NCI-H1105 treated with DMSO at 0.1 percent for 48 hours (cell line): ENCODE measurements at regions not wholly inside any gene's neighbourhood (a gene's known extent, or its start where the extent isn't known, plus 50 kb on each side); places are given as distances from the start of the nearest gene placed in this dataset.
A peak's percentile ranks its signal among the peaks of the same experiment; 100 is the strongest.

Experiments
- DNase-seq: peaks from one replicate; lab custom pipeline; 2025; lab: John Stamatoyannopoulos, UW

- DNase-seq = no peak
Measured at GRCh38 chr13:68481130-68481529, 1251.0 kb upstream of the PCDH9 start.

- no peak for DNase-seq
Measured at GRCh38 chr13:68473834-68474326, 1243.7 kb upstream of the PCDH9 start.

- no peak for DNase-seq
Measured at GRCh38 chr13:68467160-68467559, 1237.0 kb upstream of the PCDH9 start.

- DNase-seq = no peak
Measured at GRCh38 chr13:68440874-68441273, 1210.7 kb upstream of the PCDH9 start.

- DNase-seq = no peak
Measured at GRCh38 chr13:68439817-68440216, 1209.7 kb upstream of the PCDH9 start.

- no peak for DNase-seq
Measured at GRCh38 chr13:68428292-68428691, 1198.2 kb upstream of the PCDH9 start.

GRCh38 chr13:68417801-68418200, 1187.7 kb upstream of the PCDH9 start:
- DNase-seq = no peak

- no peak for DNase-seq
Measured at GRCh38 chr13:68410007-68410406, 1179.9 kb upstream of the PCDH9 start.

- no peak for DNase-seq
Measured at GRCh38 chr13:68390987-68391386, 1160.9 kb upstream of the PCDH9 start.

- no peak for DNase-seq
Measured at GRCh38 chr13:68386808-68387207, 1156.7 kb upstream of the PCDH9 start.

GRCh38 chr13:68380041-68380973, 1150.2 kb upstream of the PCDH9 start:
- DNase-seq = no peak

- DNase-seq = no peak
Measured at GRCh38 chr13:68378294-68378693, 1148.2 kb upstream of the PCDH9 start.

- DNase-seq = no peak
Measured at GRCh38 chr13:68375004-68375403, 1144.9 kb upstream of the PCDH9 start.

GRCh38 chr13:68369739-68370138, 1139.6 kb upstream of the PCDH9 start:
- DNase-seq = peak; percentile 1

- no peak for DNase-seq
Measured at GRCh38 chr13:68368922-68369321, 1138.8 kb upstream of the PCDH9 start.

- no peak for DNase-seq
Measured at GRCh38 chr13:68359105-68359504, 1129.0 kb upstream of the PCDH9 start.

GRCh38 chr13:68358294-68358705, 1128.2 kb upstream of the PCDH9 start:
- no peak for DNase-seq

- no peak for DNase-seq
Measured at GRCh38 chr13:68350554-68350953, 1120.4 kb upstream of the PCDH9 start.

- no peak for DNase-seq
Measured at GRCh38 chr13:68347220-68347619, 1117.1 kb upstream of the PCDH9 start.

GRCh38 chr13:68345963-68346531, 1115.9 kb upstream of the PCDH9 start:
- DNase-seq = no peak

GRCh38 chr13:68323124-68323523, 1093.0 kb upstream of the PCDH9 start:
- DNase-seq = no peak

- no peak for DNase-seq
Measured at GRCh38 chr13:68319384-68319783, 1089.2 kb upstream of the PCDH9 start.

- peak; percentile 26 for DNase-seq
Measured at GRCh38 chr13:68304286-68304893, 1074.3 kb upstream of the PCDH9 start.
